ENCODE measurements at regions not wholly inside any gene's neighbourhood (a gene's known extent, or its start where the extent isn't known, plus 50 kb on each side); places are given as distances from the start of the nearest gene placed in this dataset.

DNA sequence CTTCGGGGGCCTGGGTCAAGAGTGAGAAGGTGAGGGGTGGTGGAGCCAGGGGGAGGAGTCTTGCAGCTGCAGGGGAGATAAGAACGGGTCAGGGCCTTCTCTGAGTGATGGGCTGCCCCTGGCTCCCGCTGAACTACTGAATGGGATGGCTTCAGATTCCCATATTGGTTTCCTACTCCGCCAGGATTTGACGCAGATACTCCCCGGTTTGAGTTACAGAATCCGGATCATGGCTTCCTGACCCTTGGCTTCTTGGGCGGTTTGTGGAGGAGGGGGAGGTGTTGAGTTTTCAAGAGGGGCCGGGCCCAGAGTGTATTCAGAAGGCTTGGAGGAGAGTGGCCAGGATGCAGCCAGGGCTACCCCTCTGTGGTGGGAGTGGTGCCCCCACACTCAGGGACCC, 119.9 kb upstream of the ATP2B2 start:
- TF ChIP-seq, protein P1, sequence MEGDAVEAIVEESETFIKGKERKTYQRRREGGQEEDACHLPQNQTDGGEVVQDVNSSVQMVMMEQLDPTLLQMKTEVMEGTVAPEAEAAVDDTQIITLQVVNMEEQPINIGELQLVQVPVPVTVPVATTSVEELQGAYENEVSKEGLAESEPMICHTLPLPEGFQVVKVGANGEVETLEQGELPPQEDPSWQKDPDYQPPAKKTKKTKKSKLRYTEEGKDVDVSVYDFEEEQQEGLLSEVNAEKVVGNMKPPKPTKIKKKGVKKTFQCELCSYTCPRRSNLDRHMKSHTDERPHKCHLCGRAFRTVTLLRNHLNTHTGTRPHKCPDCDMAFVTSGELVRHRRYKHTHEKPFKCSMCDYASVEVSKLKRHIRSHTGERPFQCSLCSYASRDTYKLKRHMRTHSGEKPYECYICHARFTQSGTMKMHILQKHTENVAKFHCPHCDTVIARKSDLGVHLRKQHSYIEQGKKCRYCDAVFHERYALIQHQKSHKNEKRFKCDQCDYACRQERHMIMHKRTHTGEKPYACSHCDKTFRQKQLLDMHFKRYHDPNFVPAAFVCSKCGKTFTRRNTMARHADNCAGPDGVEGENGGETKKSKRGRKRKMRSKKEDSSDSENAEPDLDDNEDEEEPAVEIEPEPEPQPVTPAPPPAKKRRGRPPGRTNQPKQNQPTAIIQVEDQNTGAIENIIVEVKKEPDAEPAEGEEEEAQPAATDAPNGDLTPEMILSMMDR (conservative IDR thresholded peaks at IDR 0.05; ENCODE audit: low read length) = no peak
- no peak for TF ChIP-seq EZH2phosphoT487 (IDR thresholded peaks at IDR 0.05; ENCODE audit: borderline replicate concordance, low read depth, low read length)

Measured in OCI-LY7 (cell line).